DOHH2 (cell line): ENCODE measurements at regions not wholly inside any gene's neighbourhood (a gene's known extent, or its start where the extent isn't known, plus 50 kb on each side); places are given as distances from the start of the nearest gene placed in this dataset.
"Not testable (repeated sequence)": the region's sequence is repeated elsewhere in the genome, so short reads cannot be mapped to it uniquely, and the experiment has no call there.

Experiments used
- H3F3A ChIP-seq: fragments of 200-600 bp; sonication (generic), shearing (Covaris generic); 2 replicates; pipeline ENCODE4 v1.6.0; 2016; ENCODE audit warnings: antibody characterized with exemption, mild to moderate bottlenecking; ENCODE audit not compliant: control insufficient read depth, insufficient read depth
- H3K27ac ChIP-seq: fragments of 200-600 bp; sonication (generic); 2 replicates; pipeline ENCODE4 v1.5.1; 2014; ENCODE audit warnings: low read depth, mild to moderate bottlenecking, low read length, moderate library complexity
- H3K27me3 ChIP-seq: fragments of 200-600 bp; sonication (generic); 2 replicates; pipeline ENCODE4 v1.6.1; 2014; ENCODE audit warnings: mild to moderate bottlenecking, low read length, mixed read lengths; ENCODE audit not compliant: control insufficient read depth
- H3K36me3 ChIP-seq: fragments of 200-600 bp; sonication (generic); 2 replicates; pipeline ENCODE4 v1.6.1; 2014; ENCODE audit warnings: mild to moderate bottlenecking, low read length, moderate library complexity, mixed read lengths; ENCODE audit not compliant: control insufficient read depth
- H3K4me1 ChIP-seq: fragments of 200-600 bp; sonication (generic); 2 replicates; pipeline ENCODE4 v1.6.1; 2014; ENCODE audit warnings: mild to moderate bottlenecking, low read length, mixed read lengths; ENCODE audit not compliant: control insufficient read depth
- H3K4me2 ChIP-seq: fragments of 200-600 bp; sonication (generic); 2 replicates; pipeline ENCODE4 v1.6.0; 2014; ENCODE audit warnings: mild to moderate bottlenecking, low read length, moderate library complexity
- H3K4me3 ChIP-seq: fragments of 200-600 bp; sonication (generic); 2 replicates; pipeline ENCODE4 v1.5.1; 2014; ENCODE audit warnings: mild to moderate bottlenecking, low read length, mixed read lengths
- H3K79me2 ChIP-seq: fragments of 200-600 bp; sonication (generic); 2 replicates; pipeline ENCODE4 v1.6.1; 2014; ENCODE audit warnings: mild to moderate bottlenecking, low read length, mixed read lengths; ENCODE audit not compliant: control insufficient read depth
- H3K9me2 ChIP-seq: fragments of 200-600 bp; sonication (generic); replicated peaks from 2 replicates; pipeline ENCODE4 v1.6.1; 2014; ENCODE audit warnings: mild to moderate bottlenecking, low read length, mixed read lengths; ENCODE audit not compliant: control insufficient read depth
- H3K9me3 ChIP-seq: fragments of 200-600 bp; sonication (generic); 2 replicates; pipeline ENCODE4 v1.6.1; 2014; ENCODE audit warnings: antibody characterized with exemption, low read length, mixed read lengths; ENCODE audit not compliant: control insufficient read depth, insufficient read depth
- H4K20me1 ChIP-seq: fragments of 200-600 bp; sonication (generic); 2 replicates; pipeline ENCODE4 v1.6.0; 2014; ENCODE audit warnings: low read depth, mild to moderate bottlenecking, antibody characterized with exemption, low read length, moderate library complexity; ENCODE audit not compliant: control insufficient read depth, insufficient read depth
- CTCF ChIP-seq: fragments of 200-600 bp; sonication (generic); IDR thresholded peaks from one replicate; pipeline ENCODE4 v1.5.1; 2014; ENCODE audit warnings: antibody characterized with exemption, mild to moderate bottlenecking, low read depth, low read length; ENCODE audit not compliant: poor library complexity, severe bottlenecking
- EZH2phosphoT487 ChIP-seq: fragments of 200-600 bp; sonication (generic); IDR thresholded peaks from 2 replicates; pipeline ENCODE4 v1.6.1; 2017; ENCODE audit warnings: borderline replicate concordance, mild to moderate bottlenecking, antibody characterized with exemption, low read length, moderate library complexity, mixed read lengths

GRCh38 chr7:113622796-113623195, 296.0 kb downstream of the PPP1R3A start:
- Histone ChIP-seq H4K20me1 (no peaks in the 10 kb centered on the region), H3K4me1 (no peaks in the 10 kb centered on the region), H3K9me3 (0 out of 2 replicates have a peak, but pooled peaks cover 9% of the 10 kb centered on the region), H3K27me3 (no peaks in the 10 kb centered on the region), H3K4me2 (no peak overlapping the region), H3K79me2 (no peaks in the 10 kb centered on the region), H3K36me3 (no peaks in the 10 kb centered on the region), H3F3A (no peaks in the 10 kb centered on the region), H3K27ac (no peak overlapping the region), H3K4me3 (no peak overlapping the region), H3K9me2 (no peaks in the 10 kb centered on the region)
- TF ChIP-seq EZH2phosphoT487 (no peak), CTCF (no peak)

GRCh38 chr7:113610572-113610971, 308.2 kb downstream of the PPP1R3A start:
- no peaks in the 10 kb centered on the region for H3K9me3 ChIP-seq
- TF ChIP-seq CTCF: no peak
- TF ChIP-seq EZH2phosphoT487: no peak
- no peak overlapping the region for H3K4me3 ChIP-seq
- no peak overlapping the region for H3K27ac ChIP-seq
- no peak overlapping the region for H3K4me2 ChIP-seq
- H3K4me1 ChIP-seq: no peaks in the 10 kb centered on the region
- H3K27me3 ChIP-seq: no peaks in the 10 kb centered on the region
- H3F3A ChIP-seq: no peaks in the 10 kb centered on the region
- no peaks in the 10 kb centered on the region for H3K79me2 ChIP-seq
- no peaks in the 10 kb centered on the region for H4K20me1 ChIP-seq
- H3K9me2 ChIP-seq: no peaks in the 10 kb centered on the region
- H3K36me3 ChIP-seq: no peaks in the 10 kb centered on the region

GRCh38 chr7:113608782-113609181, 310.0 kb downstream of the PPP1R3A start:
- no peaks in the 10 kb centered on the region for H3K4me1 ChIP-seq
- TF ChIP-seq CTCF (no peak), EZH2phosphoT487 (no peak)
- no peaks in the 10 kb centered on the region for H3K79me2 ChIP-seq
- H4K20me1 ChIP-seq: no peaks in the 10 kb centered on the region
- no peak overlapping the region for H3K27ac ChIP-seq
- H3K36me3 ChIP-seq: no peaks in the 10 kb centered on the region
- no peaks in the 10 kb centered on the region for H3K27me3 ChIP-seq
- H3K9me2 ChIP-seq: no peaks in the 10 kb centered on the region
- H3F3A ChIP-seq: no peaks in the 10 kb centered on the region
- no peak overlapping the region for H3K4me2 ChIP-seq
- no peaks in the 10 kb centered on the region for H3K9me3 ChIP-seq
- H3K4me3 ChIP-seq: no peak overlapping the region

- Histone ChIP-seq H3K9me2 (no peaks in the 10 kb centered on the region), H3K4me3 (no peak overlapping the region), H3F3A (no peaks in the 10 kb centered on the region), H3K36me3 (no peaks in the 10 kb centered on the region), H3K4me2 (no peak overlapping the region), H3K27ac (no peak overlapping the region), H3K27me3 (no peaks in the 10 kb centered on the region), H4K20me1 (no peaks in the 10 kb centered on the region), H3K79me2 (no peaks in the 10 kb centered on the region), H3K4me1 (no peaks in the 10 kb centered on the region), H3K9me3 (no peaks in the 10 kb centered on the region)
- no peak for TF ChIP-seq EZH2phosphoT487
- no peak for TF ChIP-seq CTCF
These were observed 312.5 kb downstream of the PPP1R3A start for GRCh38 chr7:113606325-113606724.

- H3K4me3 ChIP-seq, H4K20me1 ChIP-seq, H3K4me1 ChIP-seq, H3K9me2 ChIP-seq, H3K79me2 ChIP-seq, H3F3A ChIP-seq, H3K36me3 ChIP-seq, H3K27ac ChIP-seq, H3K9me3 ChIP-seq, H3K27me3 ChIP-seq, H3K4me2 ChIP-seq: not testable (repeated sequence)
These were observed 318.4 kb downstream of the PPP1R3A start for GRCh38 chr7:113600428-113600827.
